Smooth muscle cell (in vitro differentiated cells): ENCODE measurements at regions not wholly inside any gene's neighbourhood (a gene's known extent, or its start where the extent isn't known, plus 50 kb on each side); places are given as distances from the start of the nearest gene placed in this dataset.

Experiments used
- DNase-seq: peaks from one replicate; lab custom pipeline; 2025; ENCODE audit not compliant: unreplicated experiment; lab: John Stamatoyannopoulos, UW
- H2AFZ ChIP-seq: fragments of 200-600 bp; sonication (generic); 2 replicates; pipeline ENCODE4 v1.6.0; 2016; ENCODE audit warnings: antibody characterized with exemption, low read depth, mild to moderate bottlenecking
- H3F3A ChIP-seq: fragments of 200-600 bp; sonication (generic); 2 replicates; pipeline ENCODE4 v1.6.0; 2017; ENCODE audit warnings: antibody characterized with exemption, low read depth
- H3K27ac ChIP-seq: fragments of 200-600 bp; sonication (generic); 2 replicates; pipeline ENCODE4 v1.5.1; 2016; ENCODE audit warnings: low read depth, mild to moderate bottlenecking
- H3K27me3 ChIP-seq: fragments of 200-600 bp; sonication (generic); 2 replicates; pipeline ENCODE4 v1.6.1; 2016; ENCODE audit warnings: low read depth, mild to moderate bottlenecking
- H3K36me3 ChIP-seq: fragments of 200-600 bp; sonication (generic); 2 replicates; pipeline ENCODE4 v1.5.1; 2016; ENCODE audit warnings: low read depth
- H3K4me1 ChIP-seq: fragments of 200-600 bp; sonication (generic); 2 replicates; pipeline ENCODE4 v1.5.1; 2016; ENCODE audit warnings: low read depth
- H3K4me2 ChIP-seq: fragments of 200-600 bp; sonication (generic); 2 replicates; pipeline ENCODE4 v1.6.0; 2016; ENCODE audit warnings: mild to moderate bottlenecking
- H3K4me3 ChIP-seq: fragments of 200-600 bp; sonication (generic); 2 replicates; pipeline ENCODE4 v1.5.1; 2016; ENCODE audit warnings: mild to moderate bottlenecking
- H3K79me2 ChIP-seq: fragments of 200-600 bp; sonication (generic); 2 replicates; pipeline ENCODE4 v1.6.0; 2016; ENCODE audit warnings: low read depth, mild to moderate bottlenecking
- H3K9ac ChIP-seq: fragments of 200-600 bp; sonication (generic); 2 replicates; pipeline ENCODE4 v1.6.0; 2016; ENCODE audit warnings: low read depth
- H3K9me3 ChIP-seq: fragments of 200-600 bp; sonication (generic); replicated peaks from 2 replicates; pipeline ENCODE4 v1.5.1; 2016; ENCODE audit warnings: low read depth
- H4K20me1 ChIP-seq: fragments of 200-600 bp; sonication (generic); 2 replicates; pipeline ENCODE4 v1.6.0; 2016; ENCODE audit warnings: low read depth
- CTCF ChIP-seq: fragments of 200-600 bp; sonication (generic); IDR thresholded peaks from 2 replicates; pipeline ENCODE4 v1.5.1; 2017; ENCODE audit warnings: borderline replicate concordance, mild to moderate bottlenecking, antibody characterized with exemption; ENCODE audit not compliant: insufficient read depth, poor library complexity, severe bottlenecking
- WGBS: methylation state at CpG from one replicate; pipeline ENCODE4 v1.1.7; 2016; ENCODE audit warnings: low lambda C conversion rate; 5-methylcytosine and 5-hydroxymethylcytosine counted together

GRCh38 chr3:27661797-27662196, 60.3 kb downstream of the EOMES start:
- Histone ChIP-seq H3K9me3 (no peaks in the 10 kb centered on the region), H3K36me3 (no peaks in the 10 kb centered on the region), H2AFZ (no peak overlapping the region), H3K4me2 (no peak overlapping the region), H4K20me1 (no peaks in the 10 kb centered on the region), H3K79me2 (no peaks in the 10 kb centered on the region), H3K4me3 (no peak overlapping the region), H3K27me3 (no peaks in the 10 kb centered on the region), H3K4me1 (peaks cover 7% of the 10 kb centered on the region), H3F3A (no peaks in the 10 kb centered on the region), H3K27ac (no peak overlapping the region), H3K9ac (no peak overlapping the region)
- WGBS, result 84% methylated on average over 3 of the region's 3 CpGs
- no peak for TF ChIP-seq CTCF
- no peak for DNase-seq

- Histone ChIP-seq H3K9me3 (no peaks in the 10 kb centered on the region), H4K20me1 (no peaks in the 10 kb centered on the region), H2AFZ (no peak overlapping the region), H3K27me3 (no peaks in the 10 kb centered on the region), H3K79me2 (no peaks in the 10 kb centered on the region), H3K27ac (no peak overlapping the region), H3K36me3 (no peaks in the 10 kb centered on the region), H3K4me1 (no peaks in the 10 kb centered on the region), H3K4me3 (no peak overlapping the region), H3F3A (no peaks in the 10 kb centered on the region), H3K4me2 (no peak overlapping the region), H3K9ac (no peak overlapping the region)
- DNase-seq, result no peak
- 44% methylated on average over 3 of the region's 3 CpGs for WGBS
- peak; percentile 81 for TF ChIP-seq CTCF
Observed at GRCh38 chr3:27659279-27660021, 62.7 kb downstream of the EOMES start.

GRCh38 chr3:27658741-27659140, 63.4 kb downstream of the EOMES start:
- H3K9me3 ChIP-seq, result no peaks in the 10 kb centered on the region
- H3K9ac ChIP-seq, result no peak overlapping the region
- no peak for TF ChIP-seq CTCF
- H3K79me2 ChIP-seq, result no peaks in the 10 kb centered on the region
- no peaks in the 10 kb centered on the region for H3K36me3 ChIP-seq
- 44% methylated on average over 1 of the region's 1 CpG for WGBS
- no peaks in the 10 kb centered on the region for H3K4me1 ChIP-seq
- no peak for DNase-seq
- H3K4me2 ChIP-seq, result no peak overlapping the region
- H2AFZ ChIP-seq, result no peak overlapping the region
- no peaks in the 10 kb centered on the region for H4K20me1 ChIP-seq
- no peak overlapping the region for H3K4me3 ChIP-seq
- H3F3A ChIP-seq, result no peaks in the 10 kb centered on the region
- H3K27me3 ChIP-seq, result no peaks in the 10 kb centered on the region
- H3K27ac ChIP-seq, result no peak overlapping the region

- H2AFZ ChIP-seq, result no peak overlapping the region
- H3K9ac ChIP-seq, result no peak overlapping the region
- H3F3A ChIP-seq, result no peaks in the 10 kb centered on the region
- no peak for TF ChIP-seq CTCF
- H3K4me3 ChIP-seq, result no peak overlapping the region
- H3K4me2 ChIP-seq, result no peak overlapping the region
- no peaks in the 10 kb centered on the region for H3K27me3 ChIP-seq
- H3K9me3 ChIP-seq, result no peaks in the 10 kb centered on the region
- no peaks in the 10 kb centered on the region for H3K79me2 ChIP-seq
- H3K4me1 ChIP-seq, result no peaks in the 10 kb centered on the region
- H4K20me1 ChIP-seq, result no peaks in the 10 kb centered on the region
- H3K27ac ChIP-seq, result no peak overlapping the region
- H3K36me3 ChIP-seq, result no peaks in the 10 kb centered on the region
- whole genome bisulfite sequencing, result 85% methylated on average over 2 of the region's 2 CpGs
- no peak for DNase-seq
Observed at GRCh38 chr3:27657871-27658270, 64.3 kb downstream of the EOMES start.
